Keratinocyte (primary cell): ENCODE measurements at regions not wholly inside any gene's neighbourhood (a gene's known extent, or its start where the extent isn't known, plus 50 kb on each side); places are given as distances from the start of the nearest gene placed in this dataset.

Experiments
- DNase-seq: peaks from one replicate; pipeline ENCODE4 v3.0.0-alpha.2; 2011; ENCODE audit warnings: low read depth, missing footprints, low spot score
- FAIRE-seq: peaks from 2 replicates; lab custom pipeline; 2011; peaks lifted over from hg19 to GRCh38; lab: Jason Lieb, UNC
- H2AFZ ChIP-seq: 2 replicates; pipeline ENCODE4 v1.6.0; 2012; ENCODE audit warnings: low read length, control low read depth, inconsistent platforms; ENCODE audit not compliant: control insufficient read depth
- H3K27ac ChIP-seq: 2 replicates; pipeline ENCODE4 v1.5.1; 2011; ENCODE audit warnings: low read length; ENCODE audit not compliant: control insufficient read depth, insufficient read depth
- H3K27me3 ChIP-seq: 3 replicates; pipeline ENCODE4 v1.6.0; 2011; ENCODE audit warnings: low read length; ENCODE audit not compliant: control insufficient read depth, insufficient read depth; ENCODE audit errors: extremely low read depth
- H3K36me3 ChIP-seq, 2 experiments: 2 replicates in 1 of 2; 3 replicates in 1 of 2; pipeline ENCODE4 v1.5.1; 2011; ENCODE audit warnings: low read length in 2 of 2, mild to moderate bottlenecking in 1 of 2; ENCODE audit not compliant: control insufficient read depth in 2 of 2, insufficient read depth in 2 of 2; ENCODE audit errors: extremely low read depth in 1 of 2
- H3K4me1 ChIP-seq: 3 replicates; pipeline ENCODE4 v1.5.1; 2011; ENCODE audit warnings: low read length; ENCODE audit not compliant: control insufficient read depth, insufficient read depth; ENCODE audit errors: extremely low read depth
- H3K4me2 ChIP-seq: 3 replicates; pipeline ENCODE4 v1.6.0; 2011; ENCODE audit warnings: low read depth, low read length; ENCODE audit not compliant: control insufficient read depth, insufficient read depth; ENCODE audit errors: extremely low read depth
- H3K4me3 ChIP-seq, 3 experiments: fragments of 200-600 bp in 1 of 3; sonication (generic) in 1 of 3; 2 replicates in 2 of 3; 3 replicates in 1 of 3; pipeline ENCODE4 v1.5.1; 2011 to 2016; ENCODE audit warnings: low read length in 3 of 3, mild to moderate bottlenecking in 3 of 3, control low read depth in 2 of 3, inconsistent platforms in 1 of 3, low read depth in 1 of 3, mixed read lengths in 1 of 3, mixed run types in 1 of 3, moderate library complexity in 1 of 3; ENCODE audit not compliant: control insufficient read depth in 2 of 3, insufficient read depth in 2 of 3; ENCODE audit errors: extremely low read depth in 1 of 3
- H3K79me2 ChIP-seq: 2 replicates; pipeline ENCODE4 v1.6.0; 2012; ENCODE audit warnings: low read length; ENCODE audit not compliant: control insufficient read depth, insufficient read depth
- H3K9ac ChIP-seq: 3 replicates; pipeline ENCODE4 v1.6.0; 2011; ENCODE audit warnings: low read length; ENCODE audit not compliant: control insufficient read depth, insufficient read depth; ENCODE audit errors: extremely low read depth
- H3K9me1 ChIP-seq: 3 replicates; pipeline ENCODE4 v1.6.0; 2011; ENCODE audit warnings: low read length; ENCODE audit not compliant: control insufficient read depth, insufficient read depth; ENCODE audit errors: extremely low read depth
- H3K9me3 ChIP-seq: 2 replicates; pipeline ENCODE4 v1.5.1; 2012; ENCODE audit warnings: low read depth, low read length; ENCODE audit not compliant: control insufficient read depth
- H4K20me1 ChIP-seq: 3 replicates; pipeline ENCODE4 v1.6.0; 2011; ENCODE audit warnings: low read length; ENCODE audit not compliant: control insufficient read depth, insufficient read depth; ENCODE audit errors: extremely low read depth
- CTCF ChIP-seq, 3 experiments: IDR thresholded peaks in 1 of 3; conservative IDR thresholded peaks in 1 of 3; optimal IDR thresholded peaks in 1 of 3; 2 replicates in 2 of 3; 3 replicates in 1 of 3; pipeline versions ENCODE3 to v1.5.1; 2011; ENCODE audit warnings: low read length in 3 of 3, mild to moderate bottlenecking in 3 of 3, moderate library complexity in 2 of 3, control low read depth in 1 of 3, inconsistent platforms in 1 of 3; ENCODE audit not compliant: insufficient read depth in 2 of 3; ENCODE audit errors: extremely low read depth in 1 of 3
- EZH2 ChIP-seq: IDR thresholded peaks from one replicate; pipeline ENCODE4 v1.6.1; 2012; ENCODE audit warnings: inconsistent platforms, mild to moderate bottlenecking, low read length, moderate library complexity
- dilution Hi-C: fragments of 300-500 bp; cut with MboI; formaldehyde crosslinking; loops from one replicate; pipeline ENCODE4 v1.7.0; 2020; ENCODE audit warnings: low sequenced_read_pairs; ENCODE audit not compliant: extremely low pct_ligation_motif_present

DNA sequence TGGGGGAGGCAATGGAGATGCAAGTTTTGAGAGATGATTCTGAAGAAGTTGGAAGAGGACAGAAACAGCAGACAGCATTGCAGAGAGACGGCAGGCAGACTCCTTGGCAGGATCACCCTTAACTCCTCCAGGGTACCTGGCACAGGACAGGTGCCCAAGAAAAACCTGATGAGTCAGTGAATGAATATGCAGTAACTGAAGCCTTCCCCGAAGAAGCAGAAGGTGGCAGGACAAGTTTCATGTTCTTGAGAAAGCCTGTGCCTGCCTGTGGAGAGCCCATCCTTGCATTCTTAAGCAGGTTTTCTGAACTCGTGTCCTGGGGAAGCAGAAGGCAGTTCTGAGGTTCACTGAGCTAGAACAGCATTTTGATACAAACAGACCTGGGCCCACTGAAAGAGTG is 79.6 kb upstream of the SASH1 start:
- Histone ChIP-seq H3K4me2 (peak overlapping the region; percentile 69), H3K9me1 (no peaks in the 10 kb centered on the region), H2AFZ (no peak overlapping the region), H3K9ac (no peak overlapping the region), H3K79me2 (no peaks in the 10 kb centered on the region), H3K36me3 (no peaks in the 10 kb centered on the region), H3K27me3 (no peaks in the 10 kb centered on the region), H4K20me1 (no peaks in the 10 kb centered on the region), H3K4me1 (peaks cover 39% of the 10 kb centered on the region), H3K27ac (peak overlapping the region; percentile 15), H3K9me3 (no peaks in the 10 kb centered on the region), H3K4me3 (peak overlapping the region in 1 of 3 experiments; percentile 22)
- TF ChIP-seq CTCF (optimal IDR thresholded peaks at IDR 0.05 in 1 of 3, IDR thresholded peaks at IDR 0.05 in 1 of 3, conservative IDR thresholded peaks at IDR 0.05 in 1 of 3; ENCODE audit: extremely low read depth in 1 of 3, insufficient read depth in 2 of 3, low read length in 3 of 3), result peak in 1 of 3 experiments; percentile 30
- no peak for TF ChIP-seq EZH2
- dilution Hi-C loops, result no loop called here
- FAIRE-seq, result peak; percentile 97
- peak; percentile 62 for DNase-seq

DNA sequence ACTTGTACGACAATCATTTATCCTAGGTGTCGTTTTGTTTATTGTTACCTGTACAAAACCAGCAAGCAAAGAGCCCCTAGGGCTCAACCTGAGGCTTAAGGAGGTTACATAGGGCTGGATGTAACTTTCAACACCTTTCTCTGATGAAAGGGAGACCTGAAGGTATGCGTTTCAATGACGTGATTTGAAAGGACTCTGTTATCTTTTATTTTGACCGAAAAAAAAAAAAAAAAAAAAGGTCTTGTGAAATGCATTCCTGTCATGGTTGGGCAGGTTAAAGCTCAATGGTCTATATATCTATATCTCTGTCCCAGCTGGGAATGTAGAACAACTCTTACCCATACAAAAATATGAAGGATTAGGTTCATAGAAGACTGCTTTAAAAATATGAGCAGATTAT is 78.7 kb upstream of the SASH1 start:
- H3K4me2 ChIP-seq, result peak overlapping the region; percentile 69
- H3K27ac ChIP-seq, result no peak overlapping the region
- peak overlapping the region; percentile 21 for H2AFZ ChIP-seq
- H3K9ac ChIP-seq, result no peak overlapping the region
- no peaks in the 10 kb centered on the region for H4K20me1 ChIP-seq
- H3K79me2 ChIP-seq, result no peaks in the 10 kb centered on the region
- no peak for DNase-seq
- no peaks in the 10 kb centered on the region for H3K27me3 ChIP-seq
- no peak for TF ChIP-seq EZH2
- no peak for TF ChIP-seq CTCF (optimal IDR thresholded peaks at IDR 0.05 in 1 of 3, IDR thresholded peaks at IDR 0.05 in 1 of 3, conservative IDR thresholded peaks at IDR 0.05 in 1 of 3; ENCODE audit: extremely low read depth in 1 of 3, insufficient read depth in 2 of 3, low read length in 3 of 3)
- H3K9me1 ChIP-seq, result no peaks in the 10 kb centered on the region
- FAIRE-seq, result no peak
- dilution Hi-C loops, result no loop called here
- H3K4me1 ChIP-seq, result peaks cover 42% of the 10 kb centered on the region
- no peaks in the 10 kb centered on the region for H3K9me3 ChIP-seq
- H3K36me3 ChIP-seq, result no peaks in the 10 kb centered on the region
- H3K4me3 ChIP-seq, result no peak overlapping the region
